SK-N-SH (cell line): ENCODE measurements at regions not wholly inside any gene's neighbourhood (a gene's known extent, or its start where the extent isn't known, plus 50 kb on each side); places are given as distances from the start of the nearest gene placed in this dataset.

ENCODE experiments used
- CTCF ChIA-PET: fragments of 300-600, 350-600 bp; formaldehyde crosslinking; extraction: SDS; loops from one replicate; lab custom pipeline; 2021; lab: Yijun Ruan, JAX
- POLR2A ChIA-PET: fragments of 350-600 bp; sonication (Branson Sonifier 250); formaldehyde crosslinking; extraction: SDS; loops from one replicate; lab custom pipeline; 2020; ENCODE audit warnings: antibody characterized with exemption, inconsistent platforms; lab: Yijun Ruan, JAX
- DNase-seq: peaks from one replicate; pipeline ENCODE4 v3.0.0; 2012
- H2AFZ ChIP-seq: fragments of 200-600 bp; sonication (generic); 2 replicates; pipeline ENCODE4 v1.8.1; 2016; ENCODE audit warnings: antibody characterized with exemption, mild to moderate bottlenecking, low read depth
- H3F3A ChIP-seq: fragments of 200-600 bp; sonication (generic); replicated peaks from 2 replicates; pipeline ENCODE3; 2016; ENCODE audit warnings: antibody characterized with exemption, mild to moderate bottlenecking; ENCODE audit not compliant: insufficient read depth
- H3K27ac ChIP-seq, 2 experiments: fragments of 200-500 bp in 1 of 2; fragments of 200-600 bp in 1 of 2; sonication (Bioruptor generic) in 1 of 2; sonication (generic), shearing (Covaris generic) in 1 of 2; 2 replicates each; pipeline versions ENCODE4 v1.5.1 to v1.6.1; 2014 to 2016; ENCODE audit warnings: low read depth in 2 of 2, inconsistent platforms in 1 of 2, low read length in 1 of 2, mild to moderate bottlenecking in 1 of 2, mixed read lengths in 1 of 2
- H3K27me3 ChIP-seq: fragments of 200-600 bp; sonication (generic), shearing (Covaris generic); 2 replicates; pipeline ENCODE4 v1.6.1; 2016; ENCODE audit warnings: mixed run types; ENCODE audit not compliant: insufficient read depth
- H3K36me3 ChIP-seq, 2 experiments: fragments of 200-500 bp in 1 of 2; fragments of 200-600 bp in 1 of 2; sonication (Bioruptor generic) in 1 of 2; sonication (generic) in 1 of 2; replicated peaks in 1 of 2; 2 replicates each; pipeline versions ENCODE3 to v1.5.1; 2014 to 2016; ENCODE audit warnings: low read length in 1 of 2, mild to moderate bottlenecking in 1 of 2; ENCODE audit not compliant: insufficient read depth in 2 of 2, control insufficient read depth in 1 of 2
- H3K4me1 ChIP-seq, 2 experiments: fragments of 200-500 bp in 1 of 2; fragments of 200-600 bp in 1 of 2; sonication (Bioruptor generic) in 1 of 2; sonication (generic), shearing (Covaris generic) in 1 of 2; 2 replicates each; pipeline versions ENCODE4 v1.5.1 to v1.6.1; 2014 to 2016; ENCODE audit warnings: low read depth in 1 of 2, low read length in 1 of 2, mixed run types in 1 of 2; ENCODE audit not compliant: insufficient read depth in 2 of 2, control insufficient read depth in 1 of 2
- H3K4me2 ChIP-seq: fragments of 200-600 bp; sonication (generic), shearing (Covaris generic); 2 replicates; pipeline ENCODE4 v1.6.1; 2017; ENCODE audit warnings: mixed run types
- H3K4me3 ChIP-seq, 2 experiments: fragments of 200-500 bp in 1 of 2; fragments of 200-600 bp in 1 of 2; sonication (Bioruptor generic) in 1 of 2; sonication (generic), shearing (Covaris generic) in 1 of 2; 2 replicates each; pipeline versions ENCODE4 v1.5.1 to v1.8.1; 2014 to 2016; ENCODE audit warnings: low read depth in 2 of 2, inconsistent platforms in 1 of 2, low read length in 1 of 2, mild to moderate bottlenecking in 1 of 2, mixed read lengths in 1 of 2, moderate library complexity in 1 of 2
- H3K79me2 ChIP-seq: fragments of 200-600 bp; sonication (generic); 2 replicates; pipeline ENCODE4 v1.8.1; 2017; ENCODE audit warnings: mild to moderate bottlenecking; ENCODE audit not compliant: insufficient read depth
- H3K9ac ChIP-seq: fragments of 200-600 bp; sonication (generic); 2 replicates; pipeline ENCODE4 v1.6.1; 2017; ENCODE audit warnings: mixed run types
- H3K9me2 ChIP-seq: fragments of 200-600 bp; sonication (generic); 2 replicates; pipeline ENCODE4 v1.6.1; 2017; ENCODE audit warnings: mixed run types
- H3K9me3 ChIP-seq: fragments of 200-600 bp; sonication (generic); 2 replicates; pipeline ENCODE4 v1.6.1; 2017; ENCODE audit warnings: mixed run types, mild to moderate bottlenecking, moderate library complexity
- H4K20me1 ChIP-seq: fragments of 200-600 bp; sonication (generic); 2 replicates; pipeline ENCODE4 v1.6.1; 2017; ENCODE audit warnings: mild to moderate bottlenecking, mixed run types; ENCODE audit not compliant: insufficient read depth
- EP300 ChIP-seq, 2 experiments: IDR thresholded peaks; 2 replicates each; pipeline versions ENCODE4 v1.4.0 to v1.6.1; 2012; ENCODE audit warnings: borderline replicate concordance in 1 of 2, low read depth in 1 of 2, low read length in 1 of 2
- EZH2phosphoT487 ChIP-seq: fragments of 200-600 bp; sonication (generic); IDR thresholded peaks from 2 replicates; pipeline ENCODE4 v1.6.1; 2017; ENCODE audit warnings: low read depth, mixed run types, mild to moderate bottlenecking, antibody characterized with exemption, moderate library complexity, borderline replicate concordance
- FOXM1 ChIP-seq: IDR thresholded peaks from 2 replicates; pipeline ENCODE4 v1.4.0; 2012; ENCODE audit warnings: low read depth, mild to moderate bottlenecking
- MEF2A ChIP-seq: IDR thresholded peaks from 2 replicates; pipeline ENCODE4 v1.4.0; 2012; ENCODE audit warnings: low read depth, borderline replicate concordance
- NRF1 ChIP-seq: IDR thresholded peaks from 2 replicates; pipeline ENCODE4 v1.6.1; 2012; ENCODE audit warnings: low read depth, mild to moderate bottlenecking, low read length
- RFX5 ChIP-seq: IDR thresholded peaks from 2 replicates; pipeline ENCODE4 v1.6.1; 2012; ENCODE audit warnings: mild to moderate bottlenecking, improper control_type of control experiment, low read length
- TAF1 ChIP-seq: IDR thresholded peaks from 2 replicates; pipeline ENCODE4 v1.6.1; 2012; ENCODE audit warnings: low read depth, mild to moderate bottlenecking, low read length, moderate library complexity, borderline replicate concordance
- YY1 ChIP-seq: IDR thresholded peaks from 2 replicates; pipeline ENCODE4 v1.4.0; 2012; ENCODE audit warnings: low read depth, mild to moderate bottlenecking
- WGBS: methylation state at CpG from one replicate; pipeline ENCODE4 v1.1.6; 2017; ENCODE audit warnings: low lambda C conversion rate; 5-methylcytosine and 5-hydroxymethylcytosine counted together
- TF ChIP-seq, protein P1 (sequence below): IDR thresholded peaks from 2 replicates; pipeline ENCODE4; 2012
- TF ChIP-seq, protein P2 (sequence below): fragments of 150-350 bp; IDR thresholded peaks from 2 replicates; pipeline ENCODE4 v1.6.1; 2017; ENCODE audit warnings: antibody characterized with exemption, low read length, low read depth, borderline replicate concordance
- TF ChIP-seq, protein P3 (sequence below): IDR thresholded peaks from 2 replicates; pipeline ENCODE4 v1.4.0; 2012; ENCODE audit warnings: low read depth, borderline replicate concordance
- TF ChIP-seq, protein P4 (sequence below): IDR thresholded peaks from 2 replicates; pipeline ENCODE4 v1.4.0; 2012; ENCODE audit warnings: low read depth, borderline replicate concordance
- TF ChIP-seq, protein P5 (sequence below): IDR thresholded peaks from 2 replicates; pipeline ENCODE4 v1.6.1; 2012; ENCODE audit warnings: mild to moderate bottlenecking, low read depth, low read length, moderate library complexity
- TF ChIP-seq, protein P6 (sequence below): IDR thresholded peaks from 2 replicates; pipeline ENCODE4 v1.4.0; 2012; ENCODE audit warnings: low read depth

DNA sequence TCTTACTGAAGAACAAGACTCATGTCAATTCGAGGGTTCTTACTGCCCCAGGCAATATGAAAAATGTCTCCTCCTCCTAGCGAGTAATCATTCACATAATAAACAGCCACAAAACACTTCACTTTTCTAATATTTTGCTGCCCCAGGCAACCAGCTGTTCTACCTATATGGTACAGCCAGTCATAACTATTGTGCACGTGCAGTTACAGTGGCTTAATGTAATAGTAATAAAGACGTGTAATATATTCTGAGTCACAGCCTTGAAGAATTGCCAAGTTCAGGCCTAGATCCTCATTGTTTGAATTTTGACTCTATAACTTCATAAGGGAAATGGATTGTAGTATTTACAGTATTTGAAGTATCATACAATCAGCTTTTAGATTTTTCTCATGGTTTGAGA lies 1250.0 kb upstream of the GBE1 start:
- Histone ChIP-seq H3K79me2 (no peaks in the 10 kb centered on the region), H4K20me1 (no peaks in the 10 kb centered on the region), H3K9me2 (no peaks in the 10 kb centered on the region), H3K4me1 (no peaks in the 10 kb centered on the region), H3K4me2 (no peak overlapping the region), H3K27me3 (no peaks in the 10 kb centered on the region), H2AFZ (no peak overlapping the region), H3F3A (no peaks in the 10 kb centered on the region), H3K9ac (no peak overlapping the region), H3K36me3 (no peaks in the 10 kb centered on the region), H3K27ac (no peak overlapping the region), H3K9me3 (no peaks in the 10 kb centered on the region), H3K4me3 (no peak overlapping the region)
- WGBS, result 0% methylated on average over 4 of the region's 4 CpGs
- DNase-seq, result no peak
- CTCF ChIA-PET, result no interaction called here
- POLR2A ChIA-PET, result no interaction called here
- TF ChIP-seq RFX5 (no peak), YY1 (no peak), NRF1 (no peak), TAF1 (no peak), EP300 (IDR thresholded peaks at IDR 0.05; ENCODE audit: borderline replicate concordance in 1 of 2, low read depth in 1 of 2, low read length in 1 of 2) (no peak)

DNA sequence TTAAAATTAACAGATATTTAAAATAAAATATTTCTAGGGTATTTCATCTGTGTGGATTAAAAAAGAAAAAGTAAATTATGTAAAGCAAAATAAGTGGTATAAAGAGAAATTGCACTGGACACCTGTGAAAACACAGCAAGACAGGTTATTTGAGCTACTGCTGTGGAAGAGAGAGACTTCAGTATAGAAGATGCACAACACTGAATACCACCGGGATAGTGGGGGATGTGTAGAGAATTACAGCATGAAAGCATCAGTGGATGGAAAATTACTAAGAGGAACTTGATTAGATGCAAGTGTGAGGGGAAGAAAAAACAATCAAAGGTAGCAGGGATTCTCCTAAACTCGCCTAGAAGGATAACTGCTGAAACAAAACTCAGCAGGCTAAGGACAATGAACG lies 1242.5 kb upstream of the GBE1 start:
- Histone ChIP-seq H3K79me2 (no peaks in the 10 kb centered on the region), H4K20me1 (no peaks in the 10 kb centered on the region), H3K36me3 (no peaks in the 10 kb centered on the region), H3K4me1 (no peaks in the 10 kb centered on the region), H3K27ac (no peak overlapping the region), H3K9ac (no peak overlapping the region), H3F3A (no peaks in the 10 kb centered on the region), H3K4me2 (no peak overlapping the region), H3K9me3 (no peaks in the 10 kb centered on the region), H2AFZ (no peak overlapping the region), H3K9me2 (no peaks in the 10 kb centered on the region), H3K27me3 (no peaks in the 10 kb centered on the region), H3K4me3 (no peak overlapping the region)
- TF ChIP-seq, protein P1, sequence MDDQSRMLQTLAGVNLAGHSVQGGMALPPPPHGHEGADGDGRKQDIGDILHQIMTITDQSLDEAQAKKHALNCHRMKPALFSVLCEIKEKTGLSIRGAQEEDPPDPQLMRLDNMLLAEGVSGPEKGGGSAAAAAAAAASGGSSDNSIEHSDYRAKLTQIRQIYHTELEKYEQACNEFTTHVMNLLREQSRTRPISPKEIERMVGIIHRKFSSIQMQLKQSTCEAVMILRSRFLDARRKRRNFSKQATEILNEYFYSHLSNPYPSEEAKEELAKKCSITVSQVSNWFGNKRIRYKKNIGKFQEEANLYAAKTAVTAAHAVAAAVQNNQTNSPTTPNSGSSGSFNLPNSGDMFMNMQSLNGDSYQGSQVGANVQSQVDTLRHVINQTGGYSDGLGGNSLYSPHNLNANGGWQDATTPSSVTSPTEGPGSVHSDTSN, result no peak
- TF ChIP-seq, protein P2, sequence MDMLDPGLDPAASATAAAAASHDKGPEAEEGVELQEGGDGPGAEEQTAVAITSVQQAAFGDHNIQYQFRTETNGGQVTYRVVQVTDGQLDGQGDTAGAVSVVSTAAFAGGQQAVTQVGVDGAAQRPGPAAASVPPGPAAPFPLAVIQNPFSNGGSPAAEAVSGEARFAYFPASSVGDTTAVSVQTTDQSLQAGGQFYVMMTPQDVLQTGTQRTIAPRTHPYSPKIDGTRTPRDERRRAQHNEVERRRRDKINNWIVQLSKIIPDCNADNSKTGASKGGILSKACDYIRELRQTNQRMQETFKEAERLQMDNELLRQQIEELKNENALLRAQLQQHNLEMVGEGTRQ, result no peak
- TF ChIP-seq EZH2phosphoT487 (no peak), NRF1 (no peak), MEF2A (no peak), FOXM1 (no peak)
- TF ChIP-seq, protein P3, sequence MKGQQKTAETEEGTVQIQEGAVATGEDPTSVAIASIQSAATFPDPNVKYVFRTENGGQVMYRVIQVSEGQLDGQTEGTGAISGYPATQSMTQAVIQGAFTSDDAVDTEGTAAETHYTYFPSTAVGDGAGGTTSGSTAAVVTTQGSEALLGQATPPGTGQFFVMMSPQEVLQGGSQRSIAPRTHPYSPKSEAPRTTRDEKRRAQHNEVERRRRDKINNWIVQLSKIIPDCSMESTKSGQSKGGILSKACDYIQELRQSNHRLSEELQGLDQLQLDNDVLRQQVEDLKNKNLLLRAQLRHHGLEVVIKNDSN, result no peak
- TF ChIP-seq, protein P4, sequence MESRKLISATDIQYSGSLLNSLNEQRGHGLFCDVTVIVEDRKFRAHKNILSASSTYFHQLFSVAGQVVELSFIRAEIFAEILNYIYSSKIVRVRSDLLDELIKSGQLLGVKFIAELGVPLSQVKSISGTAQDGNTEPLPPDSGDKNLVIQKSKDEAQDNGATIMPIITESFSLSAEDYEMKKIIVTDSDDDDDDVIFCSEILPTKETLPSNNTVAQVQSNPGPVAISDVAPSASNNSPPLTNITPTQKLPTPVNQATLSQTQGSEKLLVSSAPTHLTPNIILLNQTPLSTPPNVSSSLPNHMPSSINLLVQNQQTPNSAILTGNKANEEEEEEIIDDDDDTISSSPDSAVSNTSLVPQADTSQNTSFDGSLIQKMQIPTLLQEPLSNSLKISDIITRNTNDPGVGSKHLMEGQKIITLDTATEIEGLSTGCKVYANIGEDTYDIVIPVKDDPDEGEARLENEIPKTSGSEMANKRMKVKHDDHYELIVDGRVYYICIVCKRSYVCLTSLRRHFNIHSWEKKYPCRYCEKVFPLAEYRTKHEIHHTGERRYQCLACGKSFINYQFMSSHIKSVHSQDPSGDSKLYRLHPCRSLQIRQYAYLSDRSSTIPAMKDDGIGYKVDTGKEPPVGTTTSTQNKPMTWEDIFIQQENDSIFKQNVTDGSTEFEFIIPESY, result no peak
- TF ChIP-seq, protein P5, sequence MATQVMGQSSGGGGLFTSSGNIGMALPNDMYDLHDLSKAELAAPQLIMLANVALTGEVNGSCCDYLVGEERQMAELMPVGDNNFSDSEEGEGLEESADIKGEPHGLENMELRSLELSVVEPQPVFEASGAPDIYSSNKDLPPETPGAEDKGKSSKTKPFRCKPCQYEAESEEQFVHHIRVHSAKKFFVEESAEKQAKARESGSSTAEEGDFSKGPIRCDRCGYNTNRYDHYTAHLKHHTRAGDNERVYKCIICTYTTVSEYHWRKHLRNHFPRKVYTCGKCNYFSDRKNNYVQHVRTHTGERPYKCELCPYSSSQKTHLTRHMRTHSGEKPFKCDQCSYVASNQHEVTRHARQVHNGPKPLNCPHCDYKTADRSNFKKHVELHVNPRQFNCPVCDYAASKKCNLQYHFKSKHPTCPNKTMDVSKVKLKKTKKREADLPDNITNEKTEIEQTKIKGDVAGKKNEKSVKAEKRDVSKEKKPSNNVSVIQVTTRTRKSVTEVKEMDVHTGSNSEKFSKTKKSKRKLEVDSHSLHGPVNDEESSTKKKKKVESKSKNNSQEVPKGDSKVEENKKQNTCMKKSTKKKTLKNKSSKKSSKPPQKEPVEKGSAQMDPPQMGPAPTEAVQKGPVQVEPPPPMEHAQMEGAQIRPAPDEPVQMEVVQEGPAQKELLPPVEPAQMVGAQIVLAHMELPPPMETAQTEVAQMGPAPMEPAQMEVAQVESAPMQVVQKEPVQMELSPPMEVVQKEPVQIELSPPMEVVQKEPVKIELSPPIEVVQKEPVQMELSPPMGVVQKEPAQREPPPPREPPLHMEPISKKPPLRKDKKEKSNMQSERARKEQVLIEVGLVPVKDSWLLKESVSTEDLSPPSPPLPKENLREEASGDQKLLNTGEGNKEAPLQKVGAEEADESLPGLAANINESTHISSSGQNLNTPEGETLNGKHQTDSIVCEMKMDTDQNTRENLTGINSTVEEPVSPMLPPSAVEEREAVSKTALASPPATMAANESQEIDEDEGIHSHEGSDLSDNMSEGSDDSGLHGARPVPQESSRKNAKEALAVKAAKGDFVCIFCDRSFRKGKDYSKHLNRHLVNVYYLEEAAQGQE, result no peak
- TF ChIP-seq, protein P6, sequence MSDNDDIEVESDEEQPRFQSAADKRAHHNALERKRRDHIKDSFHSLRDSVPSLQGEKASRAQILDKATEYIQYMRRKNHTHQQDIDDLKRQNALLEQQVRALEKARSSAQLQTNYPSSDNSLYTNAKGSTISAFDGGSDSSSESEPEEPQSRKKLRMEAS, result no peak
- CTCF ChIA-PET, result interaction anchor here (0.7 kb wide), 1 partner anchor 15 kb away, joined by 3 read pairs; no protein-coding TSS in a partner anchor
- POLR2A ChIA-PET, result no interaction called here
- WGBS, result 0% methylated on average over 3 of the region's 3 CpGs
- DNase-seq, result no peak
